H1 (cell line): ENCODE measurements at regions not wholly inside any gene's neighbourhood (a gene's known extent, or its start where the extent isn't known, plus 50 kb on each side); places are given as distances from the start of the nearest gene placed in this dataset.

ENCODE experiments used
- CTCF ChIA-PET: fragments of 300-600 bp; sonication (Branson Sonifier 250); formaldehyde crosslinking; loops from one replicate; lab custom pipeline; 2021; ENCODE audit not compliant: partially characterized antibody; lab: Charles Lee
- POLR2A ChIA-PET: fragments of 300-600 bp; sonication (Branson Sonifier 250); formaldehyde crosslinking; loops from one replicate; lab custom pipeline; 2021; ENCODE audit warnings: inconsistent platforms; ENCODE audit not compliant: partially characterized antibody; lab: Charles Lee
- DNase-seq, 2 experiments: peaks; one replicate each; pipeline versions ENCODE4 v3.0.0 to v3.0.0-alpha.2; 2010 to 2022; ENCODE audit warnings: low spot score in 2 of 2, low read depth in 1 of 2, mixed read lengths in 1 of 2
- FAIRE-seq: peaks from 2 replicates; lab custom pipeline; 2011; peaks lifted over from hg19 to GRCh38; lab: Jason Lieb, UNC
- H2AFZ ChIP-seq: 2 replicates; pipeline ENCODE4 v1.8.1; 2012; ENCODE audit warnings: low read length, inconsistent platforms
- H2AK5ac ChIP-seq: 2 replicates; pipeline ENCODE4 v1.6.1; 2013; ENCODE audit warnings: low read depth, low read length
- H2BK120ac ChIP-seq: replicated peaks from 2 replicates; pipeline ENCODE3; 2013; ENCODE audit warnings: low read depth, low read length, inconsistent platforms
- H2BK12ac ChIP-seq: 2 replicates; pipeline ENCODE4 v1.6.1; 2013; ENCODE audit warnings: low read depth, low read length
- H2BK15ac ChIP-seq: 2 replicates; pipeline ENCODE4 v1.6.1; 2013; ENCODE audit warnings: low read length
- H2BK20ac ChIP-seq: 2 replicates; pipeline ENCODE4 v1.6.1; 2013; ENCODE audit warnings: low read length
- H2BK5ac ChIP-seq: 2 replicates; pipeline ENCODE4 v1.6.1; 2013; ENCODE audit warnings: low read depth, low read length
- H3K14ac ChIP-seq: 2 replicates; pipeline ENCODE4 v1.6.1; 2013; ENCODE audit warnings: inconsistent platforms; ENCODE audit not compliant: insufficient read length
- H3K18ac ChIP-seq: 2 replicates; pipeline ENCODE4 v1.6.1; 2013; ENCODE audit warnings: low read length; ENCODE audit errors: extremely low read depth
- H3K23ac ChIP-seq: 2 replicates; pipeline ENCODE4 v1.6.1; 2013; ENCODE audit warnings: inconsistent platforms; ENCODE audit not compliant: insufficient read length
- H3K23me2 ChIP-seq: 2 replicates; pipeline ENCODE4 v1.6.1; 2013; ENCODE audit warnings: low read depth, low read length
- H3K27ac ChIP-seq: 2 replicates; pipeline ENCODE4 v1.6.1; 2011; ENCODE audit warnings: low read depth, low read length, inconsistent platforms
- H3K27me3 ChIP-seq, 4 experiments: replicated peaks in 1 of 4; 1 replicate in 1 of 4; 2 replicates in 3 of 4; pipeline versions ENCODE4 v1.6.1 to v1.8.1; 2011 to 2013; ENCODE audit warnings: low read length in 3 of 4, mild to moderate bottlenecking in 3 of 4, inconsistent platforms in 2 of 4, mixed read lengths in 2 of 4, moderate library complexity in 1 of 4; ENCODE audit not compliant: control insufficient read depth in 3 of 4, insufficient read depth in 3 of 4; ENCODE audit errors: extremely low read depth in 1 of 4
- H3K36me3 ChIP-seq, 4 experiments: 2 replicates each; pipeline versions ENCODE4 v1.6.1 to v1.8.1; 2011 to 2013; ENCODE audit warnings: mild to moderate bottlenecking in 4 of 4, low read length in 3 of 4, moderate library complexity in 2 of 4, control low read depth in 1 of 4, inconsistent platforms in 1 of 4; ENCODE audit not compliant: insufficient read depth in 4 of 4, control insufficient read depth in 2 of 4
- H3K4ac ChIP-seq: replicated peaks from 2 replicates; pipeline ENCODE3; 2013; ENCODE audit warnings: low read length, low read depth, mixed read lengths, inconsistent platforms; ENCODE audit not compliant: insufficient read length
- H3K4me1 ChIP-seq, 4 experiments: replicated peaks in 1 of 4; 1 replicate in 1 of 4; 2 replicates in 3 of 4; pipeline versions ENCODE4 v1.6.1 to v1.8.1; 2011 to 2013; ENCODE audit warnings: low read length in 3 of 4, inconsistent platforms in 2 of 4, mixed read lengths in 1 of 4; ENCODE audit not compliant: insufficient read depth in 4 of 4, control insufficient read depth in 3 of 4
- H3K4me2 ChIP-seq, 2 experiments: 2 replicates each; pipeline versions ENCODE4 v1.6.1 to v1.8.1; 2011 to 2013; ENCODE audit warnings: low read depth in 2 of 2, low read length in 2 of 2, control low read depth in 1 of 2, inconsistent platforms in 1 of 2, mild to moderate bottlenecking in 1 of 2; ENCODE audit not compliant: insufficient read depth in 1 of 2
- H3K4me3 ChIP-seq, 4 experiments: fragments of 200-600, 300-600 bp in 1 of 4; sonication (generic), shearing (Covaris generic), sonication (Bioruptor Twin) in 1 of 4; 2 replicates each; pipeline versions ENCODE4 v1.5.1 to v1.8.1; 2011 to 2016; ENCODE audit warnings: low read length in 4 of 4, low read depth in 3 of 4, control low read depth in 2 of 4, inconsistent platforms in 2 of 4, mild to moderate bottlenecking in 2 of 4, mixed read lengths in 1 of 4, moderate library complexity in 1 of 4; ENCODE audit not compliant: insufficient read depth in 2 of 4; ENCODE audit errors: extremely low read depth in 1 of 4
- H3K56ac ChIP-seq: replicated peaks from 2 replicates; pipeline ENCODE3; 2013; ENCODE audit warnings: low read depth, mild to moderate bottlenecking, mixed read lengths, low read length, inconsistent platforms; ENCODE audit not compliant: insufficient read length
- H3K79me1 ChIP-seq: 2 replicates; pipeline ENCODE4 v1.6.1; 2013; ENCODE audit warnings: low read depth, low read length, control low read depth
- H3K79me2 ChIP-seq, 2 experiments: 2 replicates each; pipeline versions ENCODE4 v1.6.1 to v1.8.1; 2012 to 2013; ENCODE audit warnings: low read length in 2 of 2, mild to moderate bottlenecking in 2 of 2, inconsistent platforms in 1 of 2; ENCODE audit not compliant: insufficient read depth in 2 of 2, control insufficient read depth in 1 of 2
- H3K9ac ChIP-seq, 4 experiments: replicated peaks in 1 of 4; 1 replicate in 1 of 4; 2 replicates in 3 of 4; pipeline versions ENCODE4 v1.6.1 to v1.8.1; 2011 to 2013; ENCODE audit warnings: low read depth in 3 of 4, low read length in 3 of 4, control low read depth in 2 of 4, mild to moderate bottlenecking in 2 of 4, moderate library complexity in 2 of 4, inconsistent platforms in 1 of 4; ENCODE audit errors: extremely low read depth in 1 of 4
- H3K9me3 ChIP-seq, 2 experiments: 2 replicates each; pipeline versions ENCODE4 v1.6.1 to v1.8.1; 2012 to 2013; ENCODE audit warnings: mild to moderate bottlenecking in 2 of 2, moderate library complexity in 2 of 2, control low read depth in 1 of 2, inconsistent platforms in 1 of 2, low read depth in 1 of 2, low read length in 1 of 2, mixed read lengths in 1 of 2; ENCODE audit not compliant: insufficient read depth in 2 of 2
- H4K20me1 ChIP-seq, 2 experiments: replicated peaks in 1 of 2; 2 replicates each; pipeline versions ENCODE3 to v1.8.1; 2011 to 2013; ENCODE audit warnings: inconsistent platforms in 2 of 2, low read length in 2 of 2, mild to moderate bottlenecking in 1 of 2; ENCODE audit not compliant: insufficient read depth in 2 of 2, control insufficient read depth in 1 of 2
- H4K5ac ChIP-seq: 2 replicates; pipeline ENCODE4 v1.6.1; 2013; ENCODE audit warnings: low read length, low read depth, mixed read lengths, inconsistent platforms; ENCODE audit not compliant: insufficient read length
- H4K8ac ChIP-seq: 2 replicates; pipeline ENCODE4 v1.8.0; 2013; ENCODE audit warnings: mild to moderate bottlenecking, moderate library complexity, low read length, inconsistent platforms; ENCODE audit not compliant: insufficient read depth; ENCODE audit errors: extremely low read depth
- H4K91ac ChIP-seq: replicated peaks from 2 replicates; pipeline ENCODE3; 2013; ENCODE audit warnings: low read length, mixed read lengths, inconsistent platforms; ENCODE audit not compliant: insufficient read length
- CHD1 ChIP-seq: IDR thresholded peaks from 2 replicates; pipeline ENCODE4 v1.6.1; 2012; ENCODE audit warnings: low read depth, low read length, improper control_type of control experiment
- CHD2 ChIP-seq: IDR thresholded peaks from 2 replicates; pipeline ENCODE4 v1.6.1; 2012; ENCODE audit warnings: low read length, improper control_type of control experiment
- CTCF ChIP-seq, 3 experiments: IDR thresholded peaks; 1 replicate in 2 of 3; 2 replicates in 1 of 3; pipeline versions ENCODE4 v1.5.1 to v1.6.1; 2011; ENCODE audit warnings: low read length in 3 of 3, mild to moderate bottlenecking in 3 of 3, inconsistent platforms in 2 of 3, low read depth in 1 of 3, moderate library complexity in 1 of 3; ENCODE audit not compliant: insufficient read depth in 1 of 3; ENCODE audit errors: control extremely low read depth in 1 of 3
- GTF2F1 ChIP-seq: IDR thresholded peaks from 2 replicates; pipeline ENCODE4 v1.6.1; 2012; ENCODE audit warnings: low read depth, low read length, improper control_type of control experiment, borderline replicate concordance
- JUND ChIP-seq: IDR thresholded peaks from 2 replicates; pipeline ENCODE4 v1.6.1; 2011; ENCODE audit warnings: mild to moderate bottlenecking, improper control_type of control experiment, low read length
- KDM4A ChIP-seq: IDR thresholded peaks from one replicate; pipeline ENCODE4 v1.7.1; 2012; ENCODE audit warnings: low read depth, mild to moderate bottlenecking, moderate library complexity, low read length, inconsistent platforms; ENCODE audit not compliant: severe bottlenecking
- NRF1 ChIP-seq: IDR thresholded peaks from 2 replicates; pipeline ENCODE4 v1.6.1; 2011; ENCODE audit warnings: mild to moderate bottlenecking, low read depth, low read length, improper control_type of control experiment
- RFX5 ChIP-seq: IDR thresholded peaks from 2 replicates; pipeline ENCODE4 v1.6.1; 2011; ENCODE audit warnings: low read depth, low read length, improper control_type of control experiment, borderline replicate concordance
- SIN3A ChIP-seq, 2 experiments: IDR thresholded peaks in 1 of 2; conservative IDR thresholded peaks in 1 of 2; 2 replicates each; pipeline ENCODE4 v1.6.1; 2011 to 2012; ENCODE audit warnings: low read length in 2 of 2, improper control_type of control experiment in 1 of 2, low read depth in 1 of 2, mild to moderate bottlenecking in 1 of 2
- SUZ12 ChIP-seq: fragments of 200-600 bp; sonication (generic); IDR thresholded peaks from 2 replicates; pipeline ENCODE4 v1.6.1; 2012; ENCODE audit warnings: mild to moderate bottlenecking, inconsistent platforms, low read length, moderate library complexity, mixed read lengths
- TAF7 ChIP-seq: optimal IDR thresholded peaks from 2 replicates; pipeline ENCODE3; 2011; ENCODE audit warnings: low read depth, mild to moderate bottlenecking, inconsistent platforms, low read length, moderate library complexity, borderline replicate concordance
- TEAD4 ChIP-seq: IDR thresholded peaks from 2 replicates; pipeline ENCODE4 v1.6.1; 2012; ENCODE audit warnings: low read depth, low read length, inconsistent platforms, mixed read lengths
- YY1 ChIP-seq: IDR thresholded peaks from 2 replicates; pipeline ENCODE4 v1.6.1; 2011; ENCODE audit warnings: low read depth, mild to moderate bottlenecking, low read length
- WGBS, 2 experiments: shearing (Covaris generic) in 1 of 2; methylation state at CpG; one replicate each; pipeline versions ENCODE4 v1.1.6 to v1.1.7; 2013 to 2015; ENCODE audit warnings: low lambda C conversion rate in 2 of 2, mixed read lengths in 2 of 2, inconsistent platforms in 1 of 2, low coverage in 1 of 2, missing lambda C conversion rate in 1 of 2; ENCODE audit not compliant: insufficient replicate concordance in 2 of 2, insufficient coverage in 1 of 2, insufficient read length in 1 of 2; ENCODE audit errors: extremely low coverage in 1 of 2, missing lambda C conversion rate in 1 of 2; 5-methylcytosine and 5-hydroxymethylcytosine counted together

- FAIRE-seq, result no peak
- TF ChIP-seq NRF1, result no peak
- no peak for TF ChIP-seq CTCF (IDR thresholded peaks at IDR 0.05; ENCODE audit: control extremely low read depth in 1 of 3, insufficient read depth in 1 of 3, low read depth in 1 of 3, low read length in 3 of 3)
- no peak for TF ChIP-seq TAF7
- TF ChIP-seq CHD1, result no peak
- no peak for TF ChIP-seq JUND
- no peak for TF ChIP-seq SUZ12
- no peak for TF ChIP-seq TEAD4
- TF ChIP-seq KDM4A, result no peak
- no peak for TF ChIP-seq SIN3A (conservative IDR thresholded peaks at IDR 0.05 in 1 of 2, IDR thresholded peaks at IDR 0.05 in 1 of 2; ENCODE audit: low read depth in 1 of 2, low read length in 2 of 2)
- TF ChIP-seq RFX5, result no peak
- TF ChIP-seq CHD2, result no peak
- TF ChIP-seq GTF2F1, result no peak
- no peak for TF ChIP-seq YY1
These were observed 224.2 kb downstream of the CBLN1 start for GRCh38 chr16:49057391-49057790.

More at GRCh38 chr16:49057391-49057790, 224.2 kb downstream of the CBLN1 start:
- DNase-seq, result no peak
- no peak overlapping the region for H3K56ac ChIP-seq
- no peak overlapping the region for H3K14ac ChIP-seq
- H2BK15ac ChIP-seq, result no peak overlapping the region
- H3K79me2 ChIP-seq, result no peaks in the 10 kb centered on the region
- WGBS, 2 experiments, result 89% methylated on average over 2 of the region's 2 CpGs; no CpG with 5 or more reads in 1 of the 2 experiments
- no peak overlapping the region for H3K9ac ChIP-seq
- no peaks in the 10 kb centered on the region for H3K9me3 ChIP-seq
- peaks cover 0 to 9% (median 1%) of the 10 kb centered on the region in 4 experiments; a peak in 4 of 7 replicates for H3K4me1 ChIP-seq
- no peak overlapping the region for H2BK12ac ChIP-seq
- H3K23me2 ChIP-seq, result no peaks in the 10 kb centered on the region
- no peak overlapping the region for H3K27ac ChIP-seq
- no peak overlapping the region for H3K4me3 ChIP-seq
- ChIA-PET POLR2A (no interaction called here), CTCF (interaction anchor here (0.6 to 1.3 kb wide), 10 partner anchors 9 to 365 kb away, joined by 3 to 9 read pairs (median 4); no protein-coding TSS in a partner anchor)
- H3K4me2 ChIP-seq, result no peak overlapping the region
- H3K4ac ChIP-seq, result no peak overlapping the region
- H4K5ac ChIP-seq, result no peak overlapping the region
- H3K27me3 ChIP-seq, result no peaks in the 10 kb centered on the region
- H2AK5ac ChIP-seq, result no peak overlapping the region
- no peak overlapping the region for H2BK5ac ChIP-seq
- H3K23ac ChIP-seq, result no peak overlapping the region
- H2BK20ac ChIP-seq, result no peak overlapping the region
- no peaks in the 10 kb centered on the region for H3K79me1 ChIP-seq
- H4K91ac ChIP-seq, result no peak overlapping the region
- H3K18ac ChIP-seq, result no peak overlapping the region
- no peak overlapping the region for H2AFZ ChIP-seq
- no peak overlapping the region for H4K8ac ChIP-seq
- no peak overlapping the region for H2BK120ac ChIP-seq
- no peaks in the 10 kb centered on the region for H4K20me1 ChIP-seq
- H3K36me3 ChIP-seq, result no peaks in the 10 kb centered on the region
